ENCODE measurements at regions not wholly inside any gene's neighbourhood (a gene's known extent, or its start where the extent isn't known, plus 50 kb on each side); places are given as distances from the start of the nearest gene placed in this dataset.

DNA sequence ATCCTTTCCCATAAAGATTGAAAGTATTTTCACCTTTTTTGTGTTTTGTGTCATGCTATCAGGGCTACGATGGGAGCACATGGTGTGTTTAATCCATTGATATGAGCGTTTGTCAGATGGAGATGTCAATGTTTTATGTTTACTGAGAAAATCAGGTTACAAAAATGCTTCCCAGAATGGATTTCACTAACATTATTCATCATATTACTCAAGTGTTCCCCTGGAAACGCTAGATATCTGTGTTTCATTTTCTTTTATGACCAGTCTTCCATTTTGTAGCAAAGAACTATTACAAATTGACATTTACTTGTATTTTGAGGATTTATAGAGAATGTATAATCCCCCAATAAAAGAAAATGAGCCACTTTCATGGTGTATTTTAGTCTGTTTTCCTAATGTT, 293.5 kb upstream of the AKR1E2 start:
- no peaks in the 10 kb centered on the region for H3K4me1 ChIP-seq (ENCODE audit: control insufficient read depth, insufficient read depth, low read length)
- H3K27me3 ChIP-seq (ENCODE audit: control insufficient read depth, insufficient read depth, low read length), result no peaks in the 10 kb centered on the region
- H3K36me3 Mint-ChIP-seq, result no peaks in the 10 kb centered on the region
- no peak overlapping the region for H3K27ac Mint-ChIP-seq
- H3K9me3 Mint-ChIP-seq, result no peaks in the 10 kb centered on the region
- no peaks in the 10 kb centered on the region for H3K9me3 ChIP-seq (ENCODE audit: control insufficient read depth, insufficient read depth, low read length)
- H3K4me3 ChIP-seq (ENCODE audit: low read length), result no peak overlapping the region
- DNase-seq (no peak), ATAC-seq (no peak)
- peaks cover 10 to 27% of the 10 kb centered on the region in 2 donors for H3K27me3 Mint-ChIP-seq (ENCODE audit: low read depth in 2 of 2)
- no peaks in the 10 kb centered on the region for H3K36me3 ChIP-seq (ENCODE audit: control insufficient read depth, insufficient read depth, low read length)
- H3K27ac ChIP-seq (ENCODE audit: low read length), result no peak overlapping the region
- intact Hi-C loops (cut with micrococcal nuclease), result no loop called here
- H3K4me1 Mint-ChIP-seq, result no peaks in the 10 kb centered on the region
- TF ChIP-seq, protein P1, sequence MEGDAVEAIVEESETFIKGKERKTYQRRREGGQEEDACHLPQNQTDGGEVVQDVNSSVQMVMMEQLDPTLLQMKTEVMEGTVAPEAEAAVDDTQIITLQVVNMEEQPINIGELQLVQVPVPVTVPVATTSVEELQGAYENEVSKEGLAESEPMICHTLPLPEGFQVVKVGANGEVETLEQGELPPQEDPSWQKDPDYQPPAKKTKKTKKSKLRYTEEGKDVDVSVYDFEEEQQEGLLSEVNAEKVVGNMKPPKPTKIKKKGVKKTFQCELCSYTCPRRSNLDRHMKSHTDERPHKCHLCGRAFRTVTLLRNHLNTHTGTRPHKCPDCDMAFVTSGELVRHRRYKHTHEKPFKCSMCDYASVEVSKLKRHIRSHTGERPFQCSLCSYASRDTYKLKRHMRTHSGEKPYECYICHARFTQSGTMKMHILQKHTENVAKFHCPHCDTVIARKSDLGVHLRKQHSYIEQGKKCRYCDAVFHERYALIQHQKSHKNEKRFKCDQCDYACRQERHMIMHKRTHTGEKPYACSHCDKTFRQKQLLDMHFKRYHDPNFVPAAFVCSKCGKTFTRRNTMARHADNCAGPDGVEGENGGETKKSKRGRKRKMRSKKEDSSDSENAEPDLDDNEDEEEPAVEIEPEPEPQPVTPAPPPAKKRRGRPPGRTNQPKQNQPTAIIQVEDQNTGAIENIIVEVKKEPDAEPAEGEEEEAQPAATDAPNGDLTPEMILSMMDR (IDR thresholded peaks at IDR 0.05), result no peak
- 77% methylated on average over 2 of the region's 3 CpGs for WGBS (ENCODE audit: insufficient coverage)
- H3K4me3 Mint-ChIP-seq, result no peak overlapping the region

- DNase-seq (no peak), ATAC-seq (no peak)
- no peaks in the 10 kb centered on the region for H3K4me1 Mint-ChIP-seq
- TF ChIP-seq, protein P1 (IDR thresholded peaks at IDR 0.05), result no peak
- H3K27me3 ChIP-seq (ENCODE audit: control insufficient read depth, insufficient read depth, low read length), result no peaks in the 10 kb centered on the region
- intact Hi-C loops (cut with micrococcal nuclease), result no loop called here
- H3K27ac ChIP-seq (ENCODE audit: low read length), result no peak overlapping the region
- no peaks in the 10 kb centered on the region for H3K36me3 Mint-ChIP-seq
- WGBS (ENCODE audit: insufficient coverage), result 83% methylated on average over 1 of the region's 1 CpG
- no peak overlapping the region for H3K4me3 Mint-ChIP-seq
- peaks cover 10 to 27% of the 10 kb centered on the region in 2 donors for H3K27me3 Mint-ChIP-seq (ENCODE audit: low read depth in 2 of 2)
- H3K27ac Mint-ChIP-seq, result no peak overlapping the region
- H3K4me3 ChIP-seq (ENCODE audit: low read length), result no peak overlapping the region
- no peaks in the 10 kb centered on the region for H3K9me3 ChIP-seq (ENCODE audit: control insufficient read depth, insufficient read depth, low read length)
- no peaks in the 10 kb centered on the region for H3K4me1 ChIP-seq (ENCODE audit: control insufficient read depth, insufficient read depth, low read length)
- H3K9me3 Mint-ChIP-seq, result no peaks in the 10 kb centered on the region
- no peaks in the 10 kb centered on the region for H3K36me3 ChIP-seq (ENCODE audit: control insufficient read depth, insufficient read depth, low read length)
Observed at GRCh38 chr10:4532011-4532410, 294.0 kb upstream of the AKR1E2 start.

- Histone ChIP-seq H3K9me3 (ENCODE audit: control insufficient read depth, insufficient read depth, low read length) (no peaks in the 10 kb centered on the region), H3K36me3 (ENCODE audit: control insufficient read depth, insufficient read depth, low read length) (no peaks in the 10 kb centered on the region), H3K4me1 (ENCODE audit: control insufficient read depth, insufficient read depth, low read length) (no peaks in the 10 kb centered on the region), H3K27me3 (ENCODE audit: control insufficient read depth, insufficient read depth, low read length) (no peaks in the 10 kb centered on the region), H3K4me3 (ENCODE audit: low read length) (no peak overlapping the region), H3K27ac (ENCODE audit: low read length) (no peak overlapping the region)
- Mint-ChIP-seq H3K4me3 (no peak overlapping the region), H3K27ac (no peak overlapping the region), H3K9me3 (no peaks in the 10 kb centered on the region), H3K4me1 (no peaks in the 10 kb centered on the region), H3K27me3 (ENCODE audit: low read depth in 2 of 2) (peaks cover 10 to 35% of the 10 kb centered on the region in 2 donors), H3K36me3 (no peaks in the 10 kb centered on the region)
- TF ChIP-seq, protein P1 (IDR thresholded peaks at IDR 0.05), result no peak
- intact Hi-C loops (cut with micrococcal nuclease), result no loop called here
- ATAC-seq, result no peak
- no peak for DNase-seq
Observed at GRCh38 chr10:4529266-4529665, 296.7 kb upstream of the AKR1E2 start.

DNA sequence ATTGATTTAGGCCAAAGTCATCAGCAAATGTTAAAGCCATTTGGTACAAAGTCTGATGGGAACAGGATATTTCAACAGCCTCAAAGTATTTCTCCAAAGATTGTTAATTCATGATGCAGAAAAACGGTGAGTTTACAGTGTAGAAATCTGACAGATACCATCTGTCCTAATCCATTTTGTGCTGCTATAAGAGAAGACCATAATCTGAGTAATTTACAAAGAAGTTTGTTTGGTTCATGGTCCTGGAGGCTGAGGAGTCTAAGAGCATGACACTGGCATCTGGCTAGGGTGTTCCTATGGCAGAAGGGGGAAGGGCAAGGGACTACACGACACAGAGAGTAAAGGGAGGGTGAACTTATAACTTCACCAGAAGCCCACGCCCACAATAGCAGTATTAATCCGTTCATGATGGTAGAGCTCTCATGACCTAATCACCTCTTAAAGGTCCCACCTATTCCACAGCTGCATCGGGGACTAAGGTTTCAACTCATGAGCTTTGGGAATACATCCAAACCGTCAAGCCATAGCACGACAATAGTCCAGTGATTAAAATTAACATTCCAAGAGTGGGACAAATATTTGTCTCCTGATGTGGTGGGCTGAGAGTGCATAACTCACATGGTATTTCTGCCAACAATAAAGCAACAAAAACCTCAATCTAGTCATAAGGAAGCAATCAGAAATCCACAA, 298.6 kb upstream of the AKR1E2 start:
- H3K27me3 Mint-ChIP-seq (ENCODE audit: low read depth in 2 of 2), result peaks cover 11 to 51% of the 10 kb centered on the region in 2 donors
- Histone ChIP-seq H3K9me3 (ENCODE audit: control insufficient read depth, insufficient read depth, low read length) (no peaks in the 10 kb centered on the region), H3K4me3 (ENCODE audit: low read length) (no peak overlapping the region), H3K27ac (ENCODE audit: low read length) (no peak overlapping the region), H3K4me1 (ENCODE audit: control insufficient read depth, insufficient read depth, low read length) (no peaks in the 10 kb centered on the region), H3K36me3 (ENCODE audit: control insufficient read depth, insufficient read depth, low read length) (no peaks in the 10 kb centered on the region), H3K27me3 (ENCODE audit: control insufficient read depth, insufficient read depth, low read length) (no peaks in the 10 kb centered on the region)
- H3K36me3 Mint-ChIP-seq, result no peaks in the 10 kb centered on the region
- WGBS (ENCODE audit: insufficient coverage), result 90% methylated on average over 7 of the region's 7 CpGs
- ATAC-seq, result no peak
- H3K4me3 Mint-ChIP-seq, result no peak overlapping the region
- intact Hi-C loops (cut with micrococcal nuclease), result no loop called here
- H3K4me1 Mint-ChIP-seq, result no peaks in the 10 kb centered on the region
- DNase-seq, result no peak
- no peak overlapping the region for H3K27ac Mint-ChIP-seq
- no peaks in the 10 kb centered on the region for H3K9me3 Mint-ChIP-seq
- TF ChIP-seq, protein P1 (IDR thresholded peaks at IDR 0.05), result no peak

All from natural killer cell (primary cell).